WTC11 (cell line): ENCODE measurements at regions not wholly inside any gene's neighbourhood (a gene's known extent, or its start where the extent isn't known, plus 50 kb on each side); places are given as distances from the start of the nearest gene placed in this dataset.

Experiments used
- ATAC-seq: fragments of 200-7000 bp; cut with Tn5 transposase; 2 replicates; pipeline ENCODE4 v1.10.0; 2021; ENCODE audit warnings: mild to moderate bottlenecking, moderate library complexity
- CTCF ChIA-PET: fragments of 300-600 bp; sonication (Branson Sonifier 250); formaldehyde crosslinking; loops from one replicate; lab custom pipeline; 2021; ENCODE audit warnings: antibody characterized with exemption; lab: Charles Lee
- POLR2A ChIA-PET: fragments of 350-600 bp; sonication (Branson Sonifier 250); formaldehyde crosslinking; loops from one replicate; lab custom pipeline; 2021; ENCODE audit warnings: antibody characterized with exemption; lab: Charles Lee
- DNase-seq: peaks from one replicate; pipeline ENCODE4 v3.0.0; 2021; ENCODE audit warnings: low spot score
- H3K27ac Mint-ChIP-seq: 2 replicates; pipeline ENCODE4 v1.8.0; 2021; ENCODE audit warnings: mixed read lengths
- H3K27me3 Mint-ChIP-seq: 2 replicates; pipeline ENCODE4 v1.8.0; 2021; ENCODE audit warnings: low read depth, mild to moderate bottlenecking, moderate library complexity, mixed read lengths
- H3K36me3 Mint-ChIP-seq: 2 replicates; pipeline ENCODE4 v1.8.0; 2021; ENCODE audit warnings: mixed read lengths
- H3K4me1 Mint-ChIP-seq: 2 replicates; pipeline ENCODE4 v1.8.0; 2022; ENCODE audit warnings: mixed read lengths
- H3K4me3 Mint-ChIP-seq: 2 replicates; pipeline ENCODE4 v1.8.0; 2021; ENCODE audit warnings: mild to moderate bottlenecking, moderate library complexity, mixed read lengths
- H3K9me3 Mint-ChIP-seq: 2 replicates; pipeline ENCODE4 v1.8.0; 2021; ENCODE audit warnings: mixed read lengths
- ATF2 ChIP-seq: sonication (generic); formaldehyde crosslinking; IDR thresholded peaks from 2 replicates; pipeline ENCODE4 v1.8.1; 2022; ENCODE audit warnings: low read depth, missing genetic modification reagents, borderline replicate concordance
- FOXJ3 ChIP-seq: sonication (generic); formaldehyde crosslinking; IDR thresholded peaks from 2 replicates; pipeline ENCODE4 v1.9.0; 2021; ENCODE audit warnings: missing genetic modification reagents, mild to moderate bottlenecking, borderline replicate concordance
- GRHL2 ChIP-seq: fragments of 250-450 bp; sonication (Bioruptor Pico); IDR thresholded peaks from 2 replicates; pipeline ENCODE4 v1.8.0; 2022; ENCODE audit warnings: mild to moderate bottlenecking, moderate library complexity; ENCODE audit not compliant: insufficient replicate concordance, severe bottlenecking
- JAZF1 ChIP-seq: fragments of 250-450 bp; sonication (Bioruptor Pico); IDR thresholded peaks from 2 replicates; pipeline ENCODE4 v1.9.0; 2021; ENCODE audit warnings: moderate library complexity, mild to moderate bottlenecking, inconsistent platforms
- MYBL2 ChIP-seq: sonication (generic); formaldehyde crosslinking; IDR thresholded peaks from 2 replicates; pipeline ENCODE4 v1.8.1; 2023; ENCODE audit warnings: mild to moderate bottlenecking, moderate library complexity, missing genetic modification reagents
- NR1H2 ChIP-seq: sonication (generic); formaldehyde crosslinking; IDR thresholded peaks from 2 replicates; pipeline ENCODE4 v1.9.0; 2021; ENCODE audit warnings: mild to moderate bottlenecking, moderate library complexity, missing genetic modification reagents
- NR2C2 ChIP-seq: sonication (generic); formaldehyde crosslinking; IDR thresholded peaks from 2 replicates; pipeline ENCODE4 v1.8.0; 2022; ENCODE audit warnings: mild to moderate bottlenecking, missing genetic modification reagents
- OVOL2 ChIP-seq: fragments of 250-450 bp; sonication (Bioruptor Pico); IDR thresholded peaks from 2 replicates; pipeline ENCODE4 v1.9.0; 2021; ENCODE audit warnings: mild to moderate bottlenecking, borderline replicate concordance
- PRRX2 ChIP-seq: fragments of 250-450 bp; sonication (Bioruptor Pico); IDR thresholded peaks from 2 replicates; pipeline ENCODE4 v1.8.0; 2021; ENCODE audit warnings: mild to moderate bottlenecking
- RELA ChIP-seq: sonication (generic); formaldehyde crosslinking; IDR thresholded peaks from 2 replicates; pipeline ENCODE4 v1.8.1; 2022; ENCODE audit warnings: missing genetic modification reagents, mild to moderate bottlenecking, borderline replicate concordance
- SMAD3 ChIP-seq: sonication (generic); formaldehyde crosslinking; IDR thresholded peaks from 2 replicates; pipeline ENCODE4 v1.8.0; 2022; ENCODE audit warnings: missing genetic modification reagents, mild to moderate bottlenecking, borderline replicate concordance
- STAT6 ChIP-seq: sonication (generic); formaldehyde crosslinking; conservative IDR thresholded peaks from 2 replicates; pipeline ENCODE4 v1.8.1; 2023; ENCODE audit warnings: mild to moderate bottlenecking, low read depth, missing genetic modification reagents, moderate library complexity
- TCF7 ChIP-seq: sonication (generic); formaldehyde crosslinking; IDR thresholded peaks from 2 replicates; pipeline ENCODE4 v1.8.0; 2022; ENCODE audit warnings: mild to moderate bottlenecking, low read depth, missing genetic modification reagents, moderate library complexity
- TEAD1 ChIP-seq: sonication (generic); formaldehyde crosslinking; IDR thresholded peaks from 2 replicates; pipeline ENCODE4 v1.8.0; 2022; ENCODE audit warnings: mild to moderate bottlenecking, missing genetic modification reagents
- ZNF671 ChIP-seq: fragments of 250-450 bp; sonication (Bioruptor Pico); IDR thresholded peaks from 2 replicates; pipeline ENCODE4 v1.8.0; 2021; ENCODE audit warnings: mild to moderate bottlenecking
- TF ChIP-seq, protein P1 (sequence below): sonication (generic); formaldehyde crosslinking; IDR thresholded peaks from 2 replicates; pipeline ENCODE4 v1.8.1; 2023; ENCODE audit warnings: mild to moderate bottlenecking, missing genetic modification reagents, borderline replicate concordance
- TF ChIP-seq, protein P2 (sequence below): fragments of 250-450 bp; sonication (Bioruptor Pico); conservative IDR thresholded peaks from 2 replicates; pipeline ENCODE4 v1.9.0; 2021; ENCODE audit warnings: mild to moderate bottlenecking
- TF ChIP-seq, protein P3 (sequence below): sonication (generic); formaldehyde crosslinking; IDR thresholded peaks from 2 replicates; pipeline ENCODE4 v1.8.0; 2023; ENCODE audit warnings: missing genetic modification reagents, mild to moderate bottlenecking, borderline replicate concordance

DNA sequence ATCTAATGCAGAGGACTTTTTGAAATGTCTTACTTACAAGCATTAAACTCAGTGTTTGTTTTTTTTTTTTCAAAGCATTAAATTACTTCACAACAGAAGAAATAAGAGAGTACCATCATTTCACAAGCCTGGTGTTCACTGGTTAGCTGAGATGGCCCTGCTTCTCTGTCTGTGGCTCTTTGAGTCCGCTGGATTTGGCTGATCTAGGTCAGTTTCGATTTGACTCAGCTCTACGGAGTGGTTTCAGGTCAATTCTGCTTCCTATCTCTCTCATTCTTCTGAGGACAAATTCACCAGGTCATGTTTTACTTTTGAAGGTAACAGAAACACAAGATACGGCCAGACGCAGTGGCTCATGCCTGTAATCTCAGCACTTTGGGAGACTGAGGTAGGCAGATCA, 1066.1 kb downstream of the FLRT2 start:
- Mint-ChIP-seq H3K27ac (no peak overlapping the region), H3K36me3 (no peaks in the 10 kb centered on the region), H3K4me3 (no peak overlapping the region), H3K4me1 (no peaks in the 10 kb centered on the region), H3K27me3 (no peaks in the 10 kb centered on the region), H3K9me3 (0 out of 2 replicates have a peak, but pooled peaks cover 3% of the 10 kb centered on the region)
- DNase-seq (no peak), ATAC-seq (no peak)
- no peak for TF ChIP-seq ZNF671 (CRISPR knock-in tag)
- TF ChIP-seq GRHL2 (CRISPR knock-in tag), result no peak
- TF ChIP-seq JAZF1 (CRISPR knock-in tag), result no peak
- TF ChIP-seq, protein P1, sequence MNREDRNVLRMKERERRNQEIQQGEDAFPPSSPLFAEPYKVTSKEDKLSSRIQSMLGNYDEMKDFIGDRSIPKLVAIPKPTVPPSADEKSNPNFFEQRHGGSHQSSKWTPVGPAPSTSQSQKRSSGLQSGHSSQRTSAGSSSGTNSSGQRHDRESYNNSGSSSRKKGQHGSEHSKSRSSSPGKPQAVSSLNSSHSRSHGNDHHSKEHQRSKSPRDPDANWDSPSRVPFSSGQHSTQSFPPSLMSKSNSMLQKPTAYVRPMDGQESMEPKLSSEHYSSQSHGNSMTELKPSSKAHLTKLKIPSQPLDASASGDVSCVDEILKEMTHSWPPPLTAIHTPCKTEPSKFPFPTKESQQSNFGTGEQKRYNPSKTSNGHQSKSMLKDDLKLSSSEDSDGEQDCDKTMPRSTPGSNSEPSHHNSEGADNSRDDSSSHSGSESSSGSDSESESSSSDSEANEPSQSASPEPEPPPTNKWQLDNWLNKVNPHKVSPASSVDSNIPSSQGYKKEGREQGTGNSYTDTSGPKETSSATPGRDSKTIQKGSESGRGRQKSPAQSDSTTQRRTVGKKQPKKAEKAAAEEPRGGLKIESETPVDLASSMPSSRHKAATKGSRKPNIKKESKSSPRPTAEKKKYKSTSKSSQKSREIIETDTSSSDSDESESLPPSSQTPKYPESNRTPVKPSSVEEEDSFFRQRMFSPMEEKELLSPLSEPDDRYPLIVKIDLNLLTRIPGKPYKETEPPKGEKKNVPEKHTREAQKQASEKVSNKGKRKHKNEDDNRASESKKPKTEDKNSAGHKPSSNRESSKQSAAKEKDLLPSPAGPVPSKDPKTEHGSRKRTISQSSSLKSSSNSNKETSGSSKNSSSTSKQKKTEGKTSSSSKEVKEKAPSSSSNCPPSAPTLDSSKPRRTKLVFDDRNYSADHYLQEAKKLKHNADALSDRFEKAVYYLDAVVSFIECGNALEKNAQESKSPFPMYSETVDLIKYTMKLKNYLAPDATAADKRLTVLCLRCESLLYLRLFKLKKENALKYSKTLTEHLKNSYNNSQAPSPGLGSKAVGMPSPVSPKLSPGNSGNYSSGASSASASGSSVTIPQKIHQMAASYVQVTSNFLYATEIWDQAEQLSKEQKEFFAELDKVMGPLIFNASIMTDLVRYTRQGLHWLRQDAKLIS (CRISPR knock-in tag), result no peak
- no peak for TF ChIP-seq OVOL2 (CRISPR knock-in tag)
- no peak for TF ChIP-seq STAT6 (CRISPR knock-in tag)
- TF ChIP-seq NR1H2, result no peak
- no peak for TF ChIP-seq RELA (CRISPR knock-in tag)
- no peak for TF ChIP-seq TCF7 (CRISPR knock-in tag)
- CTCF ChIA-PET, result no interaction called here
- POLR2A ChIA-PET, result no interaction called here

DNA sequence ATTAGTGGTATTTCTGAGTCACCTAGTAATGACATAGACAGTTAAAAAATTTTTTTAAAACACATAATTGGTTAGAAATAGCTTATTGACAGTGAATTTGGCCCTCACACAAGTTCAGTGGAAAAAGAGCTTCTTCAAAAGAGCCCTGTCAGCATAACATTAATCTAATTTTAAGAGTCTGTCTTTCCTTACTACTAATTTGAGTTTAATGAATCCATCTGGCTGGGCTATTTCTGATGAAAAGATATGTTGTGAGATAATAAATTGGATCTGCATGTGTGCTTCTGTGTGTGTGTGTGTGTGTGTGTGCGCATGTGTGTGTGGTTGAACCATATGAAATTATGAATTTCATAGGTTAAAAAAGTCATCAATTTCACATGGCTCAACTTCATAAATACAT, 1045.2 kb downstream of the FLRT2 start:
- H3K27ac Mint-ChIP-seq, result no peak overlapping the region
- no peaks in the 10 kb centered on the region for H3K27me3 Mint-ChIP-seq
- no peak for TF ChIP-seq MYBL2 (CRISPR knock-in tag)
- TF ChIP-seq, protein P2, sequence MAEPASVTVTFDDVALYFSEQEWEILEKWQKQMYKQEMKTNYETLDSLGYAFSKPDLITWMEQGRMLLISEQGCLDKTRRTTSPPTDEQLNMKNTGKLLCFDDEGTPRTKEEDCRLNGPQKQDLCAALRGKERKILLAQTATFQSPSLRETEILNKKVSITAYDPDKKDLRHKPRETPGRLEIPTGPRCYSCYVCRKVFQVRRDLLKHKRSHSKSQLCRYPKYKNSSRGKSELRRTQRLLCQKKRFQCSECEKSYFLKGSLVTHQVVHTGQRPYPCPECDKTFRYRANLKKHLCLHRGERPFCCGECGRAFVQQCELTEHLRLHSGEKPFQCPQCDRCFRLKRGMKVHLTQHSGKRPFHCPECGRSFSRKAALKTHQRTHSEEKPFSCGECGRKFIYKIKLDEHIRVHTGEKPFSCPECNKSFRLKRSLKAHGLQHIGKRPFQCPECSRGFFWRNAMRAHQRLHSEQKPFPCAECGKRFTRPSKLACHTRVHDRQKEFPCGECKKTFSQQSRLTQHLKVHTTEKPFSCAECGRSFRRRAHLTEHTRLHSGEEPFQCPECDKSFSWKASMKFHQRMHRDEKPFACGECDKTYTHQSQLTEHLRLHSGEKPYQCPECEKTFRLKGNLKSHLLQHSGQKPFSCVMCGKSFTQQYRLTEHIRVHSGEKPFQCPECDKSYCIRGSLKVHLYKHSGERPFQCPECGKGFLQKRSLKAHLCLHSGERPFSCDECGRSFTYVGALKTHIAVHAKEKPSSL (CRISPR knock-in tag), result no peak
- TF ChIP-seq, protein P3, sequence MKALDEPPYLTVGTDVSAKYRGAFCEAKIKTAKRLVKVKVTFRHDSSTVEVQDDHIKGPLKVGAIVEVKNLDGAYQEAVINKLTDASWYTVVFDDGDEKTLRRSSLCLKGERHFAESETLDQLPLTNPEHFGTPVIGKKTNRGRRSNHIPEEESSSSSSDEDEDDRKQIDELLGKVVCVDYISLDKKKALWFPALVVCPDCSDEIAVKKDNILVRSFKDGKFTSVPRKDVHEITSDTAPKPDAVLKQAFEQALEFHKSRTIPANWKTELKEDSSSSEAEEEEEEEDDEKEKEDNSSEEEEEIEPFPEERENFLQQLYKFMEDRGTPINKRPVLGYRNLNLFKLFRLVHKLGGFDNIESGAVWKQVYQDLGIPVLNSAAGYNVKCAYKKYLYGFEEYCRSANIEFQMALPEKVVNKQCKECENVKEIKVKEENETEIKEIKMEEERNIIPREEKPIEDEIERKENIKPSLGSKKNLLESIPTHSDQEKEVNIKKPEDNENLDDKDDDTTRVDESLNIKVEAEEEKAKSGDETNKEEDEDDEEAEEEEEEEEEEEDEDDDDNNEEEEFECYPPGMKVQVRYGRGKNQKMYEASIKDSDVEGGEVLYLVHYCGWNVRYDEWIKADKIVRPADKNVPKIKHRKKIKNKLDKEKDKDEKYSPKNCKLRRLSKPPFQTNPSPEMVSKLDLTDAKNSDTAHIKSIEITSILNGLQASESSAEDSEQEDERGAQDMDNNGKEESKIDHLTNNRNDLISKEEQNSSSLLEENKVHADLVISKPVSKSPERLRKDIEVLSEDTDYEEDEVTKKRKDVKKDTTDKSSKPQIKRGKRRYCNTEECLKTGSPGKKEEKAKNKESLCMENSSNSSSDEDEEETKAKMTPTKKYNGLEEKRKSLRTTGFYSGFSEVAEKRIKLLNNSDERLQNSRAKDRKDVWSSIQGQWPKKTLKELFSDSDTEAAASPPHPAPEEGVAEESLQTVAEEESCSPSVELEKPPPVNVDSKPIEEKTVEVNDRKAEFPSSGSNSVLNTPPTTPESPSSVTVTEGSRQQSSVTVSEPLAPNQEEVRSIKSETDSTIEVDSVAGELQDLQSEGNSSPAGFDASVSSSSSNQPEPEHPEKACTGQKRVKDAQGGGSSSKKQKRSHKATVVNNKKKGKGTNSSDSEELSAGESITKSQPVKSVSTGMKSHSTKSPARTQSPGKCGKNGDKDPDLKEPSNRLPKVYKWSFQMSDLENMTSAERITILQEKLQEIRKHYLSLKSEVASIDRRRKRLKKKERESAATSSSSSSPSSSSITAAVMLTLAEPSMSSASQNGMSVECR (CRISPR knock-in tag), result no peak
- no peak for TF ChIP-seq TEAD1
- TF ChIP-seq PRRX2 (CRISPR knock-in tag), result no peak
- TF ChIP-seq NR1H2, result no peak
- no peak for TF ChIP-seq SMAD3
- TF ChIP-seq NR2C2 (CRISPR knock-in tag), result no peak
- TF ChIP-seq FOXJ3 (CRISPR knock-in tag), result no peak
- TF ChIP-seq ATF2 (CRISPR knock-in tag), result no peak
- TF ChIP-seq, all 79 proteins: peak for 0
- Mint-ChIP-seq H3K4me3 (no peak overlapping the region), H3K36me3 (no peaks in the 10 kb centered on the region), H3K9me3 (peaks cover 9% of the 10 kb centered on the region), H3K4me1 (no peaks in the 10 kb centered on the region)
- ChIA-PET CTCF (no interaction called here), POLR2A (interaction anchor here (0.7 kb wide), 1 partner anchor 71 kb away, joined by 3 read pairs; no protein-coding TSS in a partner anchor)
- ATAC-seq (no peak), DNase-seq (no peak)
